ENCODE measurements at regions not wholly inside any gene's neighbourhood (a gene's known extent, or its start where the extent isn't known, plus 50 kb on each side); places are given as distances from the start of the nearest gene placed in this dataset.

GRCh38 chr7:35334506-35334905 is 80.6 kb upstream of the TBX20 start:
- peak; percentile 5 for DNase-seq (ENCODE audit: low read depth)

GRCh38 chr7:35333265-35333664 is 79.4 kb upstream of the TBX20 start:
- DNase-seq (ENCODE audit: low read depth): no peak

GRCh38 chr7:35331730-35332678 is 78.1 kb upstream of the TBX20 start:
- DNase-seq (ENCODE audit: low read depth): no peak

GRCh38 chr7:35329026-35329425 is 75.1 kb upstream of the TBX20 start:
- DNase-seq (ENCODE audit: low read depth): no peak

GRCh38 chr7:35319606-35320005 is 65.7 kb upstream of the TBX20 start:
- DNase-seq (ENCODE audit: low read depth): no peak

GRCh38 chr7:35316549-35316948 is 62.6 kb upstream of the TBX20 start:
- no peak for DNase-seq (ENCODE audit: low read depth)

- DNase-seq (ENCODE audit: low read depth): no peak
Measured at GRCh38 chr7:35315517-35315916, 61.6 kb upstream of the TBX20 start.

DNA sequence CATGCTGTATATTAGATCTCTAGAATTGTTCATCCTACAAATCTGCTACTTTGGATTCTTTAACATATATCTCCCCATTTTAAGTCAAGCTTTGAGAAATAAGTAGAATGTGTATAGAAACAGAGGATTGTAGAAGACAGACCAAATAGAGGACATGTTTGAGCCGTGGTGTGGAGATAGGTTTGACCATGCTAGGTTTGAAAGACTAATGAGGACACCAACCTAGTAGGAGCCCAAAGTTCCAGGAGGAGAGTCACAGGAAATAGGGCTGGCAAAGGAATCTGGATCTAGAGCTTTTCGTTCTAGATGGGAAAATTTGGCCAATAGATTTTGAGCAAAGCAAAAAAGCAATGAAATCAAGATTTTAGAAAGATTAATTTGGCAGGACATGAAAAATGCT is 60.5 kb upstream of the TBX20 start:
- no peak for DNase-seq (ENCODE audit: low read depth)

DNA sequence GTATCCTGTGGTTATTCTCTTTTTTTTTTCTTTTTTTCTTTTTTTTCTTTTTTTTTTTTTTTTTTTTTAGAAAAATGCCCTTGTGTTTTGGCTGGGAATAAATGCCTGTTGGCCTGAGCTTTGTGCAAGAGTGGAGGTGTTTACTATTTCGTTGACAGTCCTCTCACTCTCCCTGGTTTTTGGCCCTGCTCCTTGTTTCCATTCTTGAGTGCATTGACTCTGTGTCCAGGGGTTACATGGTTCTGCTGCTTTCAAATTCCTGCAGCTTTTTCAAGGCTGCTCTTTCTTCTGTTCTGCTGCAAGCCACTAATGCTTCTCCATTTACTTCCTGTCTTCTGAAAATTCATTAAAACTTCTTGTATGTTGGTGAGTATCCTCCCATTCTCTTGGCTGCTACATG is 59.7 kb upstream of the TBX20 start:
- no peak for DNase-seq (ENCODE audit: low read depth)

Data from HS-5 (cell line).